ENCODE measurements at regions not wholly inside any gene's neighbourhood (a gene's known extent, or its start where the extent isn't known, plus 50 kb on each side); places are given as distances from the start of the nearest gene placed in this dataset.

DNA sequence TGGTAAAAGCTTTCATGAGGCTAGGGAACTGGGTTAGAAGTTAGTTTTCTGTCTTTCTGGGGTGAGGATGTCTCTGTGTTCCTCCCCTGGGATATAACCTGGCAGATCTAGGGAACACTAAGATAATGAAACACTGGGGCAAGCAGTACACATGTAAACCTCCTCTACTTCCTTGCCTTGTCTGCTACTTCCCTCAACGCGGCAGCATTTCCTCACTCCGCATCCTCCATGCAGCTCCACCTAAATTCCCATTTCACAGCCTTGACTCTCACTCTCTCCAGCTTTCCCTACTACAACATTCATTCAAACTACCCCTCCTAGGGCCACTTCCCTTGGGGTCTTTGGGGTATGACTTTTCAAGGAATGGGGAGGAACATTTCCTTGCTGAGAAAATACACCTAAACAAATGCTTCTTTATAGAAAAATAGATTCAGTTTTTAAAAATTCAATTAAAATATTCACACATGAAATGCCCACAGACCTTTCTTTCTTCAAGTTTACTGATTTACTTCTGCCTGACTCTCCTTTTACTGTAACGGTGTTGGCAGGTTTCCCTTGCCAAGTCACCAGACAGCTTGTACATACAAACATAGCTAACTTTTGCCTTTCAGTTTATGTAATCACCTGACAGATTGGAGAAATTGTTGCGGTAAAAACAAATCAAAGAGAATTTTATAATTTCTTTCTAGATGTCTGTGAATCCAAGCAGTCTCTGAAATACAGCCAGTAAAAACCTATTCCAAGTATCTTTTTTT lies 90.1 kb downstream of the TNFSF18 start:
- no peak overlapping the region for H3K27ac ChIP-seq
- TF ChIP-seq, protein P1, sequence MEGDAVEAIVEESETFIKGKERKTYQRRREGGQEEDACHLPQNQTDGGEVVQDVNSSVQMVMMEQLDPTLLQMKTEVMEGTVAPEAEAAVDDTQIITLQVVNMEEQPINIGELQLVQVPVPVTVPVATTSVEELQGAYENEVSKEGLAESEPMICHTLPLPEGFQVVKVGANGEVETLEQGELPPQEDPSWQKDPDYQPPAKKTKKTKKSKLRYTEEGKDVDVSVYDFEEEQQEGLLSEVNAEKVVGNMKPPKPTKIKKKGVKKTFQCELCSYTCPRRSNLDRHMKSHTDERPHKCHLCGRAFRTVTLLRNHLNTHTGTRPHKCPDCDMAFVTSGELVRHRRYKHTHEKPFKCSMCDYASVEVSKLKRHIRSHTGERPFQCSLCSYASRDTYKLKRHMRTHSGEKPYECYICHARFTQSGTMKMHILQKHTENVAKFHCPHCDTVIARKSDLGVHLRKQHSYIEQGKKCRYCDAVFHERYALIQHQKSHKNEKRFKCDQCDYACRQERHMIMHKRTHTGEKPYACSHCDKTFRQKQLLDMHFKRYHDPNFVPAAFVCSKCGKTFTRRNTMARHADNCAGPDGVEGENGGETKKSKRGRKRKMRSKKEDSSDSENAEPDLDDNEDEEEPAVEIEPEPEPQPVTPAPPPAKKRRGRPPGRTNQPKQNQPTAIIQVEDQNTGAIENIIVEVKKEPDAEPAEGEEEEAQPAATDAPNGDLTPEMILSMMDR (IDR thresholded peaks at IDR 0.05): no peak
- no peak for TF ChIP-seq POLR2A (IDR thresholded peaks at IDR 0.05)
- DNase-seq: no peak
- no peak overlapping the region for H3K4me3 ChIP-seq
- H3K36me3 ChIP-seq: no peaks in the 10 kb centered on the region
- intact Hi-C loops (cut with DNase I; ENCODE audit: low total_unique reads): no loop called here
- H3K27me3 ChIP-seq: no peaks in the 10 kb centered on the region
- no peaks in the 10 kb centered on the region for H3K9me3 ChIP-seq
- H3K4me1 ChIP-seq: no peaks in the 10 kb centered on the region

DNA sequence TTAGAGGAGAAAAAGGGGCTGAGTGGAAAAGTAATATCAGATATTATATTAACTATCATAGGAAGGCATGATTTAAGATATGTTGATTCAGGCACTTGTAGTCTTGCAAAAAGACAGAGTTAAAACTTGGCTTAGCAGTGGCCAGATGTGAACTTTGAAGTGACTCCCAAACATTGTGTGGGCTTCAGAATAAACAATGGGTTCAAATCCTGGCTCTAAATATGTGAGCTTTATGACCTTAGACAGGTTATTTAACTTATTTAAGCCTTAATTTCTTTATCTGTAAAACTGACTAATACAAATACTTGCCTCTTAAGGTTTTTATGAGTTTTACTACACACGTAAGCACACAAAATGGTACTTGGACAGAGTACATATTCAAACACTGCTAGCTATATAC lies 85.9 kb downstream of the TNFSF18 start:
- intact Hi-C loops (cut with DNase I; ENCODE audit: low total_unique reads): no loop called here
- no peak for DNase-seq

DNA sequence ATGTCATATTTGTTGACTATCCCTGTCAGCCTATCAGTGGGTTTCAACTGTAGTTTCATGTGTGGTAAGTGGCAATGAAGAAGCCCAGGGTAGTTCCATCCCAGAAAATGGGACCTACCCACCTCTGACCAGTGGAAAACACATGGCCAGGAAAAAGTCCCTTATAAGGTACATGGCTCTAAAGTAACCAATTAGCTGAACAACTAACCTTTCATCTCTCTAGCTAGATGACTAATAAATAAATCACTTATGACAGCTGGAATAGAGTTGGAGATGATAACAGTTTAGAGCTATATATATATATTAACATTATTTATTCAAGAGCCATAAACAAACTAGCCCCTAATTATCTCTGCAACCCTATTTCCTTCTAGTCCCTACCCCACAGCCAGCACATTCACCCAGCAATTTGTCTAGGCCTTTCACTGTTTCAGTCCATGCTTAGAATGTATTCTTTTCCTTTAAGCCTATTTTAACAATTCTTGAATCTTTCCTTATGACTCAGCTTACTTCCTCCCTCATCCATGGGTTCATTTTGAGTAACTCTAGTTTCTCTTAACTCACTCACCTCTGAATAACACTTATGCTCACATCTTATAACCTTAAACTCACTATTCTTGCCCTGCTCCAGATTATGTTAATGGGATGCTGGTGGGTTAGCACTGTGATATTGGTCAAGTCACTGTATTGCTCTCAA lies 83.7 kb downstream of the TNFSF18 start:
- Histone ChIP-seq H3K4me1 (no peaks in the 10 kb centered on the region), H3K9me3 (no peaks in the 10 kb centered on the region), H3K27me3 (no peaks in the 10 kb centered on the region), H3K27ac (no peak overlapping the region), H3K4me3 (no peak overlapping the region), H3K36me3 (no peaks in the 10 kb centered on the region)
- no peak for DNase-seq
- TF ChIP-seq POLR2A (IDR thresholded peaks at IDR 0.05): no peak
- TF ChIP-seq, protein P1 (IDR thresholded peaks at IDR 0.05): no peak
- intact Hi-C loops (cut with DNase I; ENCODE audit: low total_unique reads): no loop called here

More for the DNA sequence above, 85.9 kb downstream of the TNFSF18 start:
- H3K4me3 ChIP-seq: no peak overlapping the region
- H3K27ac ChIP-seq: no peak overlapping the region
- no peaks in the 10 kb centered on the region for H3K27me3 ChIP-seq
- no peak for TF ChIP-seq POLR2A (IDR thresholded peaks at IDR 0.05)
- TF ChIP-seq, protein P1 (IDR thresholded peaks at IDR 0.05): no peak
- no peaks in the 10 kb centered on the region for H3K36me3 ChIP-seq
- H3K9me3 ChIP-seq: no peaks in the 10 kb centered on the region
- no peaks in the 10 kb centered on the region for H3K4me1 ChIP-seq

DNA sequence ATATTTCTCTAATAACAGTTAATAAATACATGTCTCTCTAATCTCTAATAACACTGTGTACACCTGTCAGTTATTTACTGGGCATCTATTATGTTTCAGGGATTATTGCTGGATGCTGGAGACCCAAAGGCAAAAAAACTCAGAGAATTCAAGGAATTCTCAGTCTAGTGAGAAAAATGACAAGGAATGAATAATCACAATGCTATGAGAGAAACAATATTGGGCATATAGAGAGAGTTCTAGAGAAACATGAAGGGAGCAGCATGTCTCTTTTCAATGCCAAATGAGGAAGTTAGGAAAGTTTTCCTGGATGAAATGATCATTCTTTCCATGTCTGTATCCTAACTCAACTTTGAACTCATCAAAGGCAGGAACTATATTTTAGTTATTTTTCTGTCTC lies 82.8 kb downstream of the TNFSF18 start:
- no peaks in the 10 kb centered on the region for H3K36me3 ChIP-seq
- intact Hi-C loops (cut with DNase I; ENCODE audit: low total_unique reads): no loop called here
- TF ChIP-seq, protein P1 (IDR thresholded peaks at IDR 0.05): no peak
- no peak for TF ChIP-seq POLR2A (IDR thresholded peaks at IDR 0.05)
- no peaks in the 10 kb centered on the region for H3K27me3 ChIP-seq
- no peak overlapping the region for H3K4me3 ChIP-seq
- no peaks in the 10 kb centered on the region for H3K4me1 ChIP-seq
- H3K27ac ChIP-seq: no peak overlapping the region
- no peaks in the 10 kb centered on the region for H3K9me3 ChIP-seq
- no peak for DNase-seq

DNA sequence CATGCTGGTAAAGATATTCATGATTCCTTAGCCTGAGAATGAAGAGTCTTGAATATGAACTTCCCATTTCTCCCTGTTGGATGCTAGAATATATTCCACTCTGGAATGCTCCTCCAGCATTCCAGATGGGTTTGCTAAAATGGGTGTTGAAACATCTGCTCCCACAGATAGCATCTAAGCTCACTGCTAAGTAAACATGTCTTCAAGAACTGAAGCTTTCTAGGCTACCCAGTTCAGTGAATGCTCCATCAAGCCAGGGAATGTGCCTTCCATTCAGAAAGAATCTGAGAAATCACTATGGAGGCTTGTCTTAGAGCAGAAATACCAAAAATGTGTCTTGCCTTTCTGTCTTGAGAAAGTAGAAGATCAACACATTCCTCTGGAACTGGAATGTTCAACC lies 81.1 kb downstream of the TNFSF18 start:
- Histone ChIP-seq H3K4me1 (no peaks in the 10 kb centered on the region), H3K36me3 (no peaks in the 10 kb centered on the region), H3K9me3 (no peaks in the 10 kb centered on the region), H3K4me3 (no peak overlapping the region), H3K27me3 (no peaks in the 10 kb centered on the region), H3K27ac (no peak overlapping the region)
- intact Hi-C loops (cut with DNase I; ENCODE audit: low total_unique reads): no loop called here
- TF ChIP-seq POLR2A (IDR thresholded peaks at IDR 0.05): no peak
- TF ChIP-seq, protein P1 (IDR thresholded peaks at IDR 0.05): no peak
- no peak for DNase-seq

All from uterus (tissue), 3 donors.